ENCODE measurements at regions not wholly inside any gene's neighbourhood (a gene's known extent, or its start where the extent isn't known, plus 50 kb on each side); places are given as distances from the start of the nearest gene placed in this dataset.
A peak's percentile ranks its signal among the peaks of the same experiment; 100 is the strongest.

DNA sequence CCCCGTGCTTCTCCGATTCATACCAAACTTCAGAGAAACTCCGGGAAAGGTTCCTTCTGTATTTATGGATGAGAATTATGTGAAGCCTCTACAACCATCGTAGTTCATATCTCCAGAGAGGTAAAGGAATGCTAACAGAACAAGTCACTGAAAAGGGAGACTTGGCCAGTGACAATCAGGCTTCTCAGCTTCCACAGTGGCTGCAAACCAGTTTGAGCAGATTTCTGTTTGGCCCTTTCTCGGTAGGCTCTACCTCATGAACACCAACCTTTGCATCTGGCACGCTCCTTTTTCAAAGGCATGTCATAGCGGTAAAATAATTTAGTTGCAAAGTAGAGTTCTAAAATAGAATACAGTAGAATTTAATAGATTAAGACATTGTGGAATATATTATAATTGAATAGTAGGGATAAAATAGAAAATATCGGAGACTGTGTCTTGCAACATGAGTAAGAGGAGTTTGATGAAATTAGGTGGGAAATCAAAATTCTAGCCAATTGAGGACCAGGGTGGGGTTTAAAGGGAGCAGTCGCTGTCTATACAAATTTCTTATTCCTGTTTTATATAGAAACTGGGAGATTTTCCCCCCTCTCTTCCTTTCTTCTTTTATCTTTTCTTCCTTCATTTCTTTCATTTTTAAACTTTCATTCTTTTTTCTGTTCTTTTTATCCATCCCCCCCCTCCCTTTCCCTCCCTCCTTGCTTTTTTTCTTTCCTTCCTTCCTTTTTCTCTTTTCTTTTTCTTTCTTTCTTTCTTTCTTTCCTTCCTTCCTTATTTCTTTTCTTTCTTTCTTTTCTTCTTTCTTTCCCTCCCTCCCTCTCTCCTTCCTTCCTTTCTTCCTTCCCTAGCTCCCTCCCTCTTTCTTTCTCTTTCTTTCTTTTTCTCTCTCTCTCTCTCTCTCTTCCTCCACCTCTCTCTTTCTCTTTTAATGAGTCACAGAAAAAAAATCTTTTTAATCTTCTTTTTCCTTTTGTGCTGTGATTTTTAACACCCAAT is 161.5 kb upstream of the KLF6 start:
- intact Hi-C loops (cut with micrococcal nuclease): loop anchor here (1.0 to 10.0 kb wide), 7 partner anchors 15 to 722 kb away; no protein-coding TSS in a partner anchor
- DNase-seq: no peak
- Mint-ChIP-seq H3K4me1 (peaks cover 61 to 74% of the 10 kb centered on the region in 2 donors), H3K9me3 (no peaks in the 10 kb centered on the region), H3K36me3 (no peaks in the 10 kb centered on the region), H3K4me3 (peak overlapping the region; percentile 78), H3K27ac (peak overlapping the region; percentile 83 to 89), H3K27me3 (ENCODE audit: low read depth in 2 of 2) (no peaks in the 10 kb centered on the region)
- Histone ChIP-seq H3K27me3 (ENCODE audit: control insufficient read depth, insufficient read depth, low read length) (no peaks in the 10 kb centered on the region), H3K27ac (ENCODE audit: low read length) (peak overlapping the region; percentile 63), H3K36me3 (ENCODE audit: control insufficient read depth, insufficient read depth, low read length) (no peaks in the 10 kb centered on the region), H3K9me3 (ENCODE audit: control insufficient read depth, insufficient read depth, low read length) (peaks cover 3% of the 10 kb centered on the region), H3K4me1 (ENCODE audit: control insufficient read depth, insufficient read depth, low read length) (peaks cover 52% of the 10 kb centered on the region), H3K4me3 (ENCODE audit: low read length) (no peak overlapping the region)
- TF ChIP-seq, protein P1, sequence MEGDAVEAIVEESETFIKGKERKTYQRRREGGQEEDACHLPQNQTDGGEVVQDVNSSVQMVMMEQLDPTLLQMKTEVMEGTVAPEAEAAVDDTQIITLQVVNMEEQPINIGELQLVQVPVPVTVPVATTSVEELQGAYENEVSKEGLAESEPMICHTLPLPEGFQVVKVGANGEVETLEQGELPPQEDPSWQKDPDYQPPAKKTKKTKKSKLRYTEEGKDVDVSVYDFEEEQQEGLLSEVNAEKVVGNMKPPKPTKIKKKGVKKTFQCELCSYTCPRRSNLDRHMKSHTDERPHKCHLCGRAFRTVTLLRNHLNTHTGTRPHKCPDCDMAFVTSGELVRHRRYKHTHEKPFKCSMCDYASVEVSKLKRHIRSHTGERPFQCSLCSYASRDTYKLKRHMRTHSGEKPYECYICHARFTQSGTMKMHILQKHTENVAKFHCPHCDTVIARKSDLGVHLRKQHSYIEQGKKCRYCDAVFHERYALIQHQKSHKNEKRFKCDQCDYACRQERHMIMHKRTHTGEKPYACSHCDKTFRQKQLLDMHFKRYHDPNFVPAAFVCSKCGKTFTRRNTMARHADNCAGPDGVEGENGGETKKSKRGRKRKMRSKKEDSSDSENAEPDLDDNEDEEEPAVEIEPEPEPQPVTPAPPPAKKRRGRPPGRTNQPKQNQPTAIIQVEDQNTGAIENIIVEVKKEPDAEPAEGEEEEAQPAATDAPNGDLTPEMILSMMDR (IDR thresholded peaks at IDR 0.05): no peak
- WGBS (ENCODE audit: insufficient coverage): 78% methylated on average over 3 of the region's 9 CpGs
- ATAC-seq: peak in 1 of 3 donors; percentile 5

DNA sequence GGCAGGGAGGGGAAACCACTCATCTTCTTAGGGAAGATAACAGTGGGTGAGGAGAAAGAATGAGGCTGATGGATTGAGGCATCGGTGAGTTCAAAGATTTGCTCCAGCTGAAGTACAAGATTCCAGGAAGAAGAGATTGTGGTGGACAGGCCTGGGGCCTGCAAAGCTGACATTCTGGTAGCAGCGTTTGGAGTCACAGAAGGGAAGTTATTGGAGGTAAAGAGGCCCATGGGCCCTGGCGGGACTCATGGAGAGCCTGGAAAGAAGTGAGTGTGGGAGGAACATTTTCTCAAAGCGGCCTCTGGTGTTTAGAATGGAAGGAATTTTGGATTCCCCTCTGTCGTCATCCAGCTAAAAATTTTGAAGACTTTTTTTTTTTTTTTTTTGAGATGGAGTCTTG is 160.0 kb upstream of the KLF6 start:
- Mint-ChIP-seq H3K27me3 (ENCODE audit: low read depth in 2 of 2) (no peaks in the 10 kb centered on the region), H3K36me3 (no peaks in the 10 kb centered on the region), H3K4me1 (peaks cover 47 to 60% of the 10 kb centered on the region in 2 donors), H3K9me3 (no peaks in the 10 kb centered on the region), H3K4me3 (no peak overlapping the region), H3K27ac (peak overlapping the region; percentile 83 to 89)
- intact Hi-C loops (cut with micrococcal nuclease): loop anchor here (5.0 to 10.0 kb wide), 5 partner anchors 37 to 720 kb away; no protein-coding TSS in a partner anchor
- peaks cover 3% of the 10 kb centered on the region for H3K9me3 ChIP-seq (ENCODE audit: control insufficient read depth, insufficient read depth, low read length)
- H3K27me3 ChIP-seq (ENCODE audit: control insufficient read depth, insufficient read depth, low read length): no peaks in the 10 kb centered on the region
- no peak for DNase-seq
- no peaks in the 10 kb centered on the region for H3K36me3 ChIP-seq (ENCODE audit: control insufficient read depth, insufficient read depth, low read length)
- H3K4me3 ChIP-seq (ENCODE audit: low read length): no peak overlapping the region
- 98% methylated on average over 5 of the region's 5 CpGs for WGBS (ENCODE audit: insufficient coverage)
- H3K27ac ChIP-seq (ENCODE audit: low read length): no peak overlapping the region
- ATAC-seq: no peak
- TF ChIP-seq, protein P1 (IDR thresholded peaks at IDR 0.05): no peak
- peaks cover 42% of the 10 kb centered on the region for H3K4me1 ChIP-seq (ENCODE audit: control insufficient read depth, insufficient read depth, low read length)

GRCh38 chr10:3944591-3944990 is 159.6 kb upstream of the KLF6 start:
- Mint-ChIP-seq H3K27me3 (ENCODE audit: low read depth in 2 of 2) (no peaks in the 10 kb centered on the region), H3K27ac (peak overlapping the region; percentile 83 to 89), H3K4me3 (no peak overlapping the region), H3K9me3 (no peaks in the 10 kb centered on the region), H3K4me1 (peaks cover 43 to 56% of the 10 kb centered on the region in 2 donors), H3K36me3 (no peaks in the 10 kb centered on the region)
- ATAC-seq (no peak), DNase-seq (no peak)
- H3K9me3 ChIP-seq (ENCODE audit: control insufficient read depth, insufficient read depth, low read length): peaks cover 3% of the 10 kb centered on the region
- no peaks in the 10 kb centered on the region for H3K27me3 ChIP-seq (ENCODE audit: control insufficient read depth, insufficient read depth, low read length)
- no peaks in the 10 kb centered on the region for H3K36me3 ChIP-seq (ENCODE audit: control insufficient read depth, insufficient read depth, low read length)
- peaks cover 37% of the 10 kb centered on the region for H3K4me1 ChIP-seq (ENCODE audit: control insufficient read depth, insufficient read depth, low read length)
- TF ChIP-seq, protein P1 (IDR thresholded peaks at IDR 0.05): no peak
- intact Hi-C loops (cut with micrococcal nuclease): loop anchor here (10.0 kb wide), 1 partner anchor 720 kb away; no protein-coding TSS in a partner anchor
- H3K4me3 ChIP-seq (ENCODE audit: low read length): no peak overlapping the region
- no peak overlapping the region for H3K27ac ChIP-seq (ENCODE audit: low read length)
- WGBS (ENCODE audit: insufficient coverage): 100% methylated on average over 2 of the region's 2 CpGs

Data from natural killer cell (primary cell).